Lower leg skin (tissue), 3 donors: ENCODE measurements at regions not wholly inside any gene's neighbourhood (a gene's known extent, or its start where the extent isn't known, plus 50 kb on each side); places are given as distances from the start of the nearest gene placed in this dataset.

Source experiments
- CTCF ChIP-seq, 3 donors: fragments of 450-650 bp; IDR thresholded peaks; one replicate each; pipeline ENCODE4 v1.5.1; 2016; ENCODE audit warnings: antibody characterized with exemption in 3 of 3, mild to moderate bottlenecking in 3 of 3, moderate library complexity in 2 of 3
- POLR2A ChIP-seq, 2 donors: fragments of 450-650 bp; IDR thresholded peaks; one replicate each; pipeline ENCODE4 v1.6.1; 2016 to 2017; ENCODE audit warnings: antibody characterized with exemption in 2 of 2, mild to moderate bottlenecking in 1 of 2, moderate library complexity in 1 of 2

- TF ChIP-seq CTCF (IDR thresholded peaks at IDR 0.05): peak in 1 of 3 donors; percentile 48
- no peak for TF ChIP-seq POLR2A (IDR thresholded peaks at IDR 0.05)
Measured at GRCh38 chr2:7767902-7768301, 850.7 kb downstream of the RNF144A start.
